Kidney glomerular epithelial cell (primary cell): ENCODE measurements at regions not wholly inside any gene's neighbourhood (a gene's known extent, or its start where the extent isn't known, plus 50 kb on each side); places are given as distances from the start of the nearest gene placed in this dataset.

Experiments used
- DNase-seq: peaks from one replicate; lab custom pipeline; 2025; lab: John Stamatoyannopoulos, UW

DNA sequence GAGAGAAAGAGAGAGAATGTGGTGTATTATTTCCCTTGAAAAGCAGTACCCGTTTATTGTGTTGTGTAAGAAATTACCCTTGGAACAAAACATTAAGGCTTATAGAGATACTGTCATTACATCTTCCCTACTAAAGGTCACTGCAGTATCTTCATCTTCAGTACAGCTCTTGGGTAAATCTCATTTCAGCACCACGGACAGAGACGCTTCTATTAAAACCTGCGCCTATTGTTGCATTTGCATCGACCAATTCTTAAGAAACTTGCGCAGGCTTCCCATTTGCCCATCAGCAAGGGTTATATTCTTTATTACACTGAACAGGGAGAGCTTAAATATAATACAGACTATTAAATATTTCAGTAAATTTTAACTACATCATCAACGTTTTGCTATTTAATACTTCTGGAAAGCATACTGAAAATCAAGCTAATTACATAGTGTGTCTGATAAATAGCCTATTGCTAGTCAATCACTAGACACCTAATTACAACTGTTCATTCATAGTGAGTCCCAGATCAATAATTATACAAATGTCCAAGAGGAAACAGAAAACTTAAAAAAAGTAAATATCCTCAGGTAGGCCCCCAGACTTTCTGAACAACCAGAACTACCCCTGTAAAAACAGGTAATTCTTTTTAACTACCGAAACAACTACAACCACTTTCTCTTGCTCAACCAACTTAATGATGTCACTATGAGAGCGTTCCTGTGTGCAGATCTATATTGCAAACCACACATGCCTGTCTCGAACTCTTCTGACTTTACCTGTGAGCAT, 350.6 kb downstream of the LIG4 start:
- DNase-seq, result peak; percentile 65

- no peak for DNase-seq
Observed at GRCh38 chr13:107860284-107860683, 355.1 kb downstream of the LIG4 start.

GRCh38 chr13:107854880-107855279, 360.5 kb downstream of the LIG4 start:
- no peak for DNase-seq

- DNase-seq, result no peak
Observed at GRCh38 chr13:107852072-107852471, 363.3 kb downstream of the LIG4 start.

DNA sequence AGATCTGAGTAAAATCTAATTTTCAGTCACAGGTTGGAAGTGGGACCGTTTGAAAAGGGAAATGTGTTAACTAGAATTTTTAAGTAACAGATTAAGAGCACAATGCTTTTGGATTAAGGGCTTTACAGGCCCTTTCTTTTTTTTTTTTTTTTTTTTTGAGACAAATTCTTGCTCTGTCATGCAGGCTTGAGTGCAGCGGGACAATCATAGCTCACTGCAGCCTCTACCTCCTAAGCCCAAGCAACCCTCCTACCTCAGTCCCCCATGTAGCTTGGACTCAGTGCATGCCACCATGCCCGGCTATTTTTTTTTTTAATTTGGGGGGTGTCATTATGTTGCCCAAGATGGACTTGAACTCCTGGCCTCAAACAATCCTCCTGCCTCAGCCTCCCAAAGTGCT, 363.7 kb downstream of the LIG4 start:
- DNase-seq, result no peak

DNA sequence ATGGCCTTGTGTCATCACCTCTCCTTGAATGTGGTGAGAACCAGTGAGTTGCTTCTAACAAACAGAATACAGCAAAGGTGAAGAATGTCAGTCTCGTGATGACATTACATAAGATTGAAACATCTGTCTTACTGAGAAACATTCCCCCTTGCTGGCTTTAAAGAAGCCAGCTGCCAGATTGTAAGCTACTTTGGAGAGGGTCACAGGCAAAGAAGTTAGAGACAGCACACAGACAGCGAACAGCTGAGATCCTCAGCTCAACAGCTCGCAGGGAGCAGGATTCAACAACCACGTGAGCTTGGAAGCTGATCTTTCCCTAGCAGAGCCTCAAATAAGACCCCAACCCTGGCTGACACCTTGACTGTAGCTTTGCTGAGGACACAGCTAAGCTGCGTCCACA, 367.9 kb downstream of the LIG4 start:
- DNase-seq, result no peak

DNA sequence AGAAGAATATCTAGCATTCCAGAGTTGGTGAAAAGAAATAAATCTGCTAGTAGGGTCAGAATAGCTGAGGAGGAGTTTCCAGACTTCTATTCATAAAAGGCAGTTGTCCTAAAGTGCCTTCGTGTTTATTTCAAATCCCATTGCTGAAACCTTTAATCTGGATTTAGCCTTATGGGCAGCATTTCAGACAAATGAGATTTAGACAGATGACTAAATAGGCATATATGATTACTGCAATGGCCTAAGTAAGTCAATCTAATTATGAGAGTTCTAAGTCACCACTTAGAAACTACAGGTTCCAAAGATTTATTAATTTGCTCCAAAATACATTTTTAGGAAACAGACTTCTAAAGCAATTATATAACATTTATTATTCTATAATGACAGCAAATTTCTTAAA, 368.7 kb downstream of the LIG4 start:
- no peak for DNase-seq

GRCh38 chr13:107845911-107846310, 369.4 kb downstream of the LIG4 start:
- DNase-seq, result no peak

DNA sequence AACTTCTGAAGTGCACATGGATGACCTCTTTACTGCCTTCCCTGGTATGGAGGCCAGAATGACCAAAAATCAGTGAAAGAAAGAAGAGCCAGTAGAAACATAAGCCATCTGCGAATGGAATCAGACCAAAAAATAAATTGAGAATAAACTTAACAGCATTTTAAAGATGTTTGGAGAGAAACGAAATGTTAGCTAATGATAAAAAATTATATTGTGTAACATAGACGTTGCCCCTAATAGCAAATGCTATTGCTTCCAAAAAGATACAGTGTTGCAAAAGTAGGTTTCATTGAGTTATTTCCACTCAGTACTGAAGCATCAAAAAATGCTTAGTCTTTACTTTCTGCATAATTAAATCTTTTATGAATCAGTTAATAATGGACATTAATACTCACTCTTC, 371.7 kb downstream of the LIG4 start:
- no peak for DNase-seq

DNA sequence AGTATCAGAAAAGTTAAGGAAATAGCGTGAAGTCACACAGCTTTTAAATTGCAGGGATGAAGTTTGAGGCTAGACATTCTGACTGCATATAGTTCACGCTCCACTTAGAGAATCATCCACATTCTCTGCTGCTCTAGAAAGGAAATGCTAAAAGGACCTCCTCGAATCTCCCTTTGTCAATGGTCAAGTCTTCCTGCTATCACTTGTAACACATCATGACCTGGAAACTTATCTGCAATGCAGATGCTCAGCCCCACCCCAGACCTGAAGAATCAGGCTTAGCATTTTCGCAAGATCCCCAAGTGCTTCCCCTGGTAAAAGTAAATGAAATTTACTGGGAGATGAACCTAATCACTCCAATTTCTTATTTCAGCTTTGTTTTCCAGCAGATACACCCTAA, 372.1 kb downstream of the LIG4 start:
- no peak for DNase-seq

DNA sequence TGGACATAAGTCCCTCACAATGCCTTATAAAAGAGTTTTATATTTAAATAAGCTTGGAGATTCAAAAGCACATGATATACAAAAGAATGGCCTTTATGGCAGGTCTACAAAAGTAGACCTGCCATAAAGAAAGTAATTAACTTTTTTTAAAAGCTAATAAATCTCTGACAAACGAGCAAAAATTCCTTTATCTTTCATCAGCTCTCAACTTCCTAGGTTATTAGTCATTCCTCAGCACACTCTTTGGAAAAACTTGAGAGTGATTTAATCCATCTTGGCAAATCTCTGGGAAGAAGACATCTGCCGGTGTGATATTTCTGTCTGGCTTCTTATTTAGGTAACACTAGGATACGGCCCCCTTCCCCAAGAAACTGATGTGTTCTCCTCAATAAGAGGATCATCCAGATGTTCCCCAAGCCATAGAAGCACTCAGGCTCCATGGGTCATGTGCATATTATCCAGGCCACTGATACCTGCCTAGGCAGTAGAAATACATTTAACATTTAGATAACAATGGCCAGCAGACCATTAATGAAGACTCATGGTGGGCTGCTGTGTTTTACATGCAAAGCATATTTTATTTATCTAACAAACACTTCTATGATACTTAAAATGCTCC, 372.7 kb downstream of the LIG4 start:
- DNase-seq, result peak; percentile 85

GRCh38 chr13:107838588-107839161, 376.7 kb downstream of the LIG4 start:
- DNase-seq, result no peak

GRCh38 chr13:107836685-107837084, 378.7 kb downstream of the LIG4 start:
- DNase-seq, result no peak

DNA sequence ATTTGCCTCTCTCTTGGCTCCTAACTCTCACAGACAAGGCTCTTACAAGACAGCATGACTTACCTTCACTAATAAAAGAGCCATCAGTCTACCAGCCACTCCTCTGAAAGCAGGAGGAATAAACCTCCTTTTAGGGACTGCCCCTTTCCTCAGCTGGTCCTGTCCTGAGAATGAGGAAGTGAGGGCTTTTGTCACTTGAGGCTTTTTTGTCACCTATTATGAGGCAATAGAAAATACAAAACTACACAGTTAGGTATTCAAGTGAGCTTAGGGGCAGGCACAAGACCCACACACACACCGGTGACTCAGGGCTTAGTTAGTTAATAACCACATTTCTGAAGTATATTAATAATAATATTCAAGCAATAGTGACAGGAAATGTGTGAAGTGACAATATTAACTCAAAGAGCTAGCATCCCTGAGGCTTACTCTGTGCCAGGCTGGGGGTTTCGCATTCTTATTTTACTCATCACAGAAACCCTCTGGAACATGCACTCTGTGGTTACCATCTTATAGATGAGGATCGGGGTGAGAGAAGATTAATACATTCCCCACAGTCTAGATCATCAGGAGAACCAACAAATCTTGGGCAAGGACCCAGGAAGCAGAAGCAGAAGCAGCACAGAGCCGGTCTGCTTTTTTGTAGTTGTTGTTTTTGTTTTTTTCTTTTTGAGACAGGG, 379.9 kb downstream of the LIG4 start:
- DNase-seq, result peak; percentile 94

GRCh38 chr13:107834717-107835116, 380.6 kb downstream of the LIG4 start:
- DNase-seq, result peak; percentile 27

DNA sequence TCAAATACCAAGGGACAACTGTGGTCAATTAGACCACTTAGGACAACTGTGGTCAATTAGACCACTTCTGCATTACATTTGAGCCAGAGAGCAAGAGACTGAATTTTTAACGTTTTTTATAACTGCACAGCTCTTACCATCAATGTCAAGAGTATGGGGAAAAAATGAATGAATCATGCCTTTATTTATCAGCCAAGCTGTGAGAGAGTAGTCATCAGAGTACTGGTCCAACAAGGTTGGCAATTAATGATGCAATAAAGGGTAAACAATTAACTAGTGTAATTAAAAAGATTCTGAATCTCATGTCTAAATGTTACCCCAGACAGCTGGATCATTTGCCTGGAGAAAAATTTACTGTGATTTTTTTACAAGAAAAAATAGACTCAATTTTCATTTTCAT, 381.1 kb downstream of the LIG4 start:
- peak; percentile 22 for DNase-seq

- no peak for DNase-seq
Observed at GRCh38 chr13:107832500-107833100, 382.7 kb downstream of the LIG4 start.

- DNase-seq, result no peak
Observed at GRCh38 chr13:107830804-107831203, 384.5 kb downstream of the LIG4 start.

DNA sequence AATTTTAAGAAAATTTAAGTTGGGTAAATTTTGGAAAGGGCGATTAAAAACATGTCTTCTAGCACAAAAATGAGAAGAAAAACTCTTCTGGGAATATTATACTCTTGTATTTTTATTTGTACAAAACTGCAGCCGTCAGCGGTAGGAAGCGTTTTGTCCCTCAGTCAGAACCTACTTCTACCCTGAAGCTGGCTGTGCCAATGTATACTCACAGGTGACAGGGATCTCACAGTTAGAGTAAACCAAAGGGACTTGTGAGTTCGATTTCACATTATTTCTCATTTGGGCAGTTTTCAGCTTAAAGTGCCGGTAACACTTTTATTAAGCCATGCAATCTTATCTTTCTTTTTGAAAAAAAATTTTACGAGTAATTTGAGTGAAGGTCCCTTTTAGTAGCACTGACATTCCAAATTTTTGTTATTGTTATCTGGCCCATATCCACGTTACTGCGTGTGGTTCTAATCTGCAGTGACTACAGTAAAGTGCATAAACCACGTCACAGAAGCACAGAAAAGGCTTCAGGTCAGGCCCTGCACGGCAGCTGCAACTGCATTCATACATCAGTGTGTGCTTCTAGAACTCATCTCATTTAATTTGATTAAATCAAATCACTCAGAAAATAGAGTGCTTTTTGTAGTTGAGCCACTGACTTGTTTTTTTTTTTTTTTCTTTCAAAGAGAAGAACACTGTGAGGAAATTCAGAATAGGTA, 387.3 kb downstream of the LIG4 start:
- no peak for DNase-seq

GRCh38 chr13:107824635-107825034, 390.7 kb downstream of the LIG4 start:
- peak; percentile 13 for DNase-seq

GRCh38 chr13:107822006-107822405, 393.3 kb downstream of the LIG4 start:
- no peak for DNase-seq

DNA sequence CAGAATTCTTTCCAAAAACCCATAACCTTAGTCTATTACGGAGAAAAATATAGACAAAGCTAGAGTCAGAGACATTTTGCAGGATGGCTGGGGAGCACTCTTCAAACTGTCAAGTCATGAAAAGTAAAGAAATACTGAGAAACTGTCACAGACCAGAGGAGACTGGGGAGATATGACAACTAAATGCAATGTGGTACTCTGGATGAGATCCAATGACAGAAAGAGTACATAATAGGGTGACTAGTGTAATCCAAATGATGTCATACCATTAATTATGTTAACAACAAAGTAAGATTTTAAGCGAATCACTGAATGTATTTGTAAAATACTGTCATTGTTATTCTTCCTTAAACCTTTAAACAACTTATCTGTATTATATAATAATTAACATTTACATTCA, 393.8 kb downstream of the LIG4 start:
- no peak for DNase-seq
